ENCODE measurements at regions not wholly inside any gene's neighbourhood (a gene's known extent, or its start where the extent isn't known, plus 50 kb on each side); places are given as distances from the start of the nearest gene placed in this dataset.

GRCh38 chr9:90741036-90741435, 60.6 kb upstream of the SYK start:
- H3K27me3 Mint-ChIP-seq (ENCODE audit: low read depth): peaks cover 9% of the 10 kb centered on the region
- peaks cover 32% of the 10 kb centered on the region for H3K9me3 Mint-ChIP-seq
- no peaks in the 10 kb centered on the region for H3K36me3 Mint-ChIP-seq
- no peak overlapping the region for H3K4me3 Mint-ChIP-seq
- peaks cover 7% of the 10 kb centered on the region for H3K4me1 Mint-ChIP-seq
- DNase-seq (ENCODE audit: low spot score in 2 of 2, unreplicated experiment in 2 of 2): no peak
- no peak overlapping the region for H3K27ac Mint-ChIP-seq
- TF ChIP-seq, protein P1, sequence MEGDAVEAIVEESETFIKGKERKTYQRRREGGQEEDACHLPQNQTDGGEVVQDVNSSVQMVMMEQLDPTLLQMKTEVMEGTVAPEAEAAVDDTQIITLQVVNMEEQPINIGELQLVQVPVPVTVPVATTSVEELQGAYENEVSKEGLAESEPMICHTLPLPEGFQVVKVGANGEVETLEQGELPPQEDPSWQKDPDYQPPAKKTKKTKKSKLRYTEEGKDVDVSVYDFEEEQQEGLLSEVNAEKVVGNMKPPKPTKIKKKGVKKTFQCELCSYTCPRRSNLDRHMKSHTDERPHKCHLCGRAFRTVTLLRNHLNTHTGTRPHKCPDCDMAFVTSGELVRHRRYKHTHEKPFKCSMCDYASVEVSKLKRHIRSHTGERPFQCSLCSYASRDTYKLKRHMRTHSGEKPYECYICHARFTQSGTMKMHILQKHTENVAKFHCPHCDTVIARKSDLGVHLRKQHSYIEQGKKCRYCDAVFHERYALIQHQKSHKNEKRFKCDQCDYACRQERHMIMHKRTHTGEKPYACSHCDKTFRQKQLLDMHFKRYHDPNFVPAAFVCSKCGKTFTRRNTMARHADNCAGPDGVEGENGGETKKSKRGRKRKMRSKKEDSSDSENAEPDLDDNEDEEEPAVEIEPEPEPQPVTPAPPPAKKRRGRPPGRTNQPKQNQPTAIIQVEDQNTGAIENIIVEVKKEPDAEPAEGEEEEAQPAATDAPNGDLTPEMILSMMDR (IDR thresholded peaks at IDR 0.05; ENCODE audit: unreplicated experiment): no peak

- no peak overlapping the region for H3K4me3 Mint-ChIP-seq
- no peak overlapping the region for H3K27ac Mint-ChIP-seq
- H3K27me3 Mint-ChIP-seq (ENCODE audit: low read depth): peaks cover under 1% of the 10 kb centered on the region
- H3K36me3 Mint-ChIP-seq: no peaks in the 10 kb centered on the region
- TF ChIP-seq, protein P1 (IDR thresholded peaks at IDR 0.05; ENCODE audit: unreplicated experiment): no peak
- DNase-seq (ENCODE audit: low spot score in 2 of 2, unreplicated experiment in 2 of 2): no peak
- H3K9me3 Mint-ChIP-seq: peaks cover 32% of the 10 kb centered on the region
- H3K4me1 Mint-ChIP-seq: peaks cover 8% of the 10 kb centered on the region
Observed at GRCh38 chr9:90737742-90738141, 63.9 kb upstream of the SYK start.

DNA sequence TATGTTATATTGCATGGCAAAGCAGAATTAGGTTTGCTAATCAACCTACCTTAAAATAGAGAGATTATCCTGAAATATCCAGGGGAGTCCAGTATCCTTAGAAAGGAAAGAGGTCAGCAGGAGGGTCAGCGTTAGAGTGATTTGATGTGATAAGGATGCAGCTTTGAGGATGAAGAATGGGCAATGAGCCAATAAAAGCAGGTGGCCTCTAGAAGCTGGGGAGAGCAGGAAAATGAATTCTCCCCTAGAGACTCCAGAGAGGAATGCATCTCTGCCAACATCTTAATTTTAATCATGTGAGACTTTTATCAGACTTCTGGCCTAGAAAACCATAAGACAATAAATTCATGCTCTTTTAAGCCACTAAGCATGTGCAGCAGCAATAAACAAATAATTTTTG, 65.7 kb upstream of the SYK start:
- Mint-ChIP-seq H3K36me3 (no peaks in the 10 kb centered on the region), H3K9me3 (peaks cover 29% of the 10 kb centered on the region), H3K4me1 (peaks cover 8% of the 10 kb centered on the region), H3K4me3 (no peak overlapping the region), H3K27me3 (ENCODE audit: low read depth) (peaks cover 4% of the 10 kb centered on the region), H3K27ac (no peak overlapping the region)
- TF ChIP-seq, protein P1 (IDR thresholded peaks at IDR 0.05; ENCODE audit: unreplicated experiment): no peak
- DNase-seq (ENCODE audit: low spot score in 2 of 2, unreplicated experiment in 2 of 2): no peak

DNA sequence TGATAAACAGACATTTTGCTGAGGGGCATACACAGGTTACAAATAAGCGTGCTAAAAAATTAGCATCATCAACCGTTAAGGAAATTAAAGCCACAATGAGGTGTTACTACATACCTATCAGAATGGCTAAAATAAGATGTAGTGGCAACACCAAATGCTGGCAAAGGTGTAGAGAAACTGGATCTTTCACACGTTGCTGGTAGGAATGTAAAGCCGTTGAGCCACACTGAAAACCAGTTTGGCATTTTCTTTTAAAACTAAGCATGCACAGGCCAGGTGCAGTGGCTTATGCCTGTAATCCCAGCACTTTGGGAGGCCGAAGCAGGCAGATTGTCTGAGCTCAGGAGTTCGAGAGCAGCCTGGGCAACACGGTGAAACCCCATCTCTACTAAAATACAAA, 67.0 kb upstream of the SYK start:
- Mint-ChIP-seq H3K9me3 (peaks cover 16% of the 10 kb centered on the region), H3K4me1 (peaks cover 8% of the 10 kb centered on the region), H3K36me3 (no peaks in the 10 kb centered on the region), H3K4me3 (no peak overlapping the region), H3K27me3 (ENCODE audit: low read depth) (peaks cover 6% of the 10 kb centered on the region), H3K27ac (no peak overlapping the region)
- no peak for DNase-seq (ENCODE audit: low spot score in 2 of 2, unreplicated experiment in 2 of 2)
- TF ChIP-seq, protein P1 (IDR thresholded peaks at IDR 0.05; ENCODE audit: unreplicated experiment): no peak

DNA sequence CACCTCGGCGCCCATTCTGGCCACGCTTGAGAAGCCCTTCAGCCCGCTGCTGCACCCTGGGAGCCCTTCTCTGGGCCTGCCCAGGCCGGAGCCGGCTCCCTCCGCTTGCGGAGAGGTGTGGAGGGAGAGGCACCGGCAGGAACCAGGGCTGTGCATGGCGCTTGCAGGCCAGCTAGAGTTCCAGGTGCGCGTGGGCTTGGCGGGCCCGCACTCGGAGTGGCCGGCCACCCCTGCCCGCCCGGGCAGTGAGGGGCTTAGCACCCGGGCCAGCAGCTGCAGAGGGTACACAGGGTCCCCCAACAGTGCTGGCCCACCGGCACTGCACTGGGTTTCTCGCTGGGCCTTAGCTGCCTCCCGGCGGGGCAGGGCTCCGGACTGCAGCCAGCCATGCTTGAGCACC, 72.3 kb upstream of the SYK start:
- no peaks in the 10 kb centered on the region for H3K9me3 Mint-ChIP-seq
- no peak overlapping the region for H3K27ac Mint-ChIP-seq
- H3K4me1 Mint-ChIP-seq: peaks cover 2% of the 10 kb centered on the region
- H3K27me3 Mint-ChIP-seq (ENCODE audit: low read depth): peaks cover 6% of the 10 kb centered on the region
- H3K4me3 Mint-ChIP-seq: no peak overlapping the region
- H3K36me3 Mint-ChIP-seq: no peaks in the 10 kb centered on the region
- no peak for DNase-seq (ENCODE audit: low spot score in 2 of 2, unreplicated experiment in 2 of 2)
- TF ChIP-seq, protein P1 (IDR thresholded peaks at IDR 0.05; ENCODE audit: unreplicated experiment): no peak

- Mint-ChIP-seq H3K27me3 (ENCODE audit: low read depth) (peaks cover 3% of the 10 kb centered on the region), H3K36me3 (no peaks in the 10 kb centered on the region), H3K4me3 (no peak overlapping the region), H3K9me3 (no peaks in the 10 kb centered on the region), H3K4me1 (peaks cover 2% of the 10 kb centered on the region), H3K27ac (no peak overlapping the region)
- no peak for DNase-seq (ENCODE audit: low spot score in 2 of 2, unreplicated experiment in 2 of 2)
- TF ChIP-seq, protein P1 (IDR thresholded peaks at IDR 0.05; ENCODE audit: unreplicated experiment): no peak
Observed at GRCh38 chr9:90727488-90727887, 74.1 kb upstream of the SYK start.

Measured in mesothelial cell of epicardium (in vitro differentiated cells).